ENCODE measurements at regions not wholly inside any gene's neighbourhood (a gene's known extent, or its start where the extent isn't known, plus 50 kb on each side); places are given as distances from the start of the nearest gene placed in this dataset.

DNA sequence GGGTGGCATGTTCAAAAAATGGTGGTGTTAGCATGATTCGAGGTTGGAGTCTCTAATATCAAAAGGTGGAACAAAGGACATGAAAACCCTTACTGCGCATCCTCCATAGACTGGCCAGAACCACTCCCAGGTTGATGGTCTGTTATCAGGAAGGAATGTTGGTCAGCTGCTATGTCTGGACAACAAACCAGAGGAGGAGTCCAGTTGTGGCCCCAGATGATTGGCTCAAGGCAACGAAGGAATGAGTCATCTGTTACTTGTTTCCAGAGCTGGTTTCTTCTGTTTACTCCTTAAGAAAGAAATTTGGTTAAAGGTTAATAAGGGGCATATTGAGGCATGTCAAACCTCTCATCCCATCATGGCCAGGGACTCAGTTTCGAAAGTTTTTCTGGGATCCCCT lies 56.8 kb upstream of the GRIA4 start:
- BruUV-seq (replicated peaks): no TSS peak
- no peaks in the 10 kb centered on the region for H3K79me2 ChIP-seq (ENCODE audit: insufficient read depth, low read depth, low read length)
- TF ChIP-seq CTCF (conservative IDR thresholded peaks at IDR 0.05; ENCODE audit: low read length) (no peak), EZH2phosphoT487 (IDR thresholded peaks at IDR 0.05; ENCODE audit: borderline replicate concordance, low read depth, low read length) (no peak)
- no peak overlapping the region for H2AFZ ChIP-seq (ENCODE audit: low read length)
- no peaks in the 10 kb centered on the region for H3K9me3 ChIP-seq (ENCODE audit: low read length)
- no peaks in the 10 kb centered on the region for H3K9me2 ChIP-seq (ENCODE audit: insufficient read depth, low read length)
- intact Hi-C loops (cut with micrococcal nuclease; ENCODE audit: unreplicated experiment): no loop called here
- no peaks in the 10 kb centered on the region for H4K20me1 ChIP-seq (ENCODE audit: insufficient read depth, low read length)
- CTCF ChIA-PET (ENCODE audit: unreplicated experiment): no interaction called here
- H3K27ac ChIP-seq (ENCODE audit: low read depth, low read length, poor library complexity, severe bottlenecking): no peak overlapping the region
- H3K4me1 ChIP-seq (ENCODE audit: insufficient read depth, low read length, poor library complexity, severe bottlenecking): no peaks in the 10 kb centered on the region
- no peak overlapping the region for H3K4me3 ChIP-seq (ENCODE audit: low read depth, low read length, poor library complexity, severe bottlenecking)
- no peak for DNase-seq (ENCODE audit: low spot score)
- H3K4me2 ChIP-seq (ENCODE audit: low read length): no peak overlapping the region
- POLR2A ChIA-PET: no interaction called here
- no peaks in the 10 kb centered on the region for H3K36me3 ChIP-seq (ENCODE audit: insufficient read depth, low read length)

GRCh38 chr11:105548359-105548758 lies 61.5 kb upstream of the GRIA4 start:
- Histone ChIP-seq H3K79me2 (ENCODE audit: insufficient read depth, low read depth, low read length) (no peaks in the 10 kb centered on the region), H3K27ac (ENCODE audit: low read depth, low read length, poor library complexity, severe bottlenecking) (no peak overlapping the region), H3K4me3 (ENCODE audit: low read depth, low read length, poor library complexity, severe bottlenecking) (no peak overlapping the region), H3K4me1 (ENCODE audit: insufficient read depth, low read length, poor library complexity, severe bottlenecking) (no peaks in the 10 kb centered on the region), H3K9me3 (ENCODE audit: low read length) (no peaks in the 10 kb centered on the region), H3K4me2 (ENCODE audit: low read length) (no peak overlapping the region), H4K20me1 (ENCODE audit: insufficient read depth, low read length) (no peaks in the 10 kb centered on the region), H2AFZ (ENCODE audit: low read length) (no peak overlapping the region), H3K9me2 (ENCODE audit: insufficient read depth, low read length) (no peaks in the 10 kb centered on the region), H3K36me3 (ENCODE audit: insufficient read depth, low read length) (no peaks in the 10 kb centered on the region)
- POLR2A ChIA-PET: no interaction called here
- no TSS peak for BruUV-seq (replicated peaks)
- intact Hi-C loops (cut with micrococcal nuclease; ENCODE audit: unreplicated experiment): no loop called here
- no peak for DNase-seq (ENCODE audit: low spot score)
- TF ChIP-seq CTCF (conservative IDR thresholded peaks at IDR 0.05; ENCODE audit: low read length) (no peak), EZH2phosphoT487 (IDR thresholded peaks at IDR 0.05; ENCODE audit: borderline replicate concordance, low read depth, low read length) (no peak)
- CTCF ChIA-PET (ENCODE audit: unreplicated experiment): no interaction called here

DNA sequence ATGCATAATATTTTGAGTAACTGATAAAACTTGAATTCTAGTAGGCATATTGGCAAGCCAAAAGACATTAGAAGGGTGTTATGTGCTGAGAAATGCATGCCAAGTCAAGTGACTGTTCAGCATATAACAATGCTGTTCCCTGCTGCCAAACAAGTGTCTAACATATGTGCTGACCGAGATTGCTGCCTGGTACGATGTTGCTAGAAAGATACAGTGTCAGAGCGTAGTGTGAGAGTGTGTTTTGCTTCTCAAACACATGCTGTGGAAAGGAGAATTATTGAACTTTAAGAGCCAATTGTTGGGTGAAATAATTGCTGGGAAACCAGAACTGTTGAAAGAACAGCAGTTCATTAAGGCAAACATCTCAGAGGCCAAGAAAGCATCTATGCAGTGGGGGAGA lies 71.3 kb upstream of the GRIA4 start:
- Histone ChIP-seq H4K20me1 (ENCODE audit: insufficient read depth, low read length) (no peaks in the 10 kb centered on the region), H3K9me3 (ENCODE audit: low read length) (no peaks in the 10 kb centered on the region), H3K4me3 (ENCODE audit: low read depth, low read length, poor library complexity, severe bottlenecking) (no peak overlapping the region), H3K36me3 (ENCODE audit: insufficient read depth, low read length) (no peaks in the 10 kb centered on the region), H3K9me2 (ENCODE audit: insufficient read depth, low read length) (no peaks in the 10 kb centered on the region), H3K27ac (ENCODE audit: low read depth, low read length, poor library complexity, severe bottlenecking) (no peak overlapping the region), H3K4me1 (ENCODE audit: insufficient read depth, low read length, poor library complexity, severe bottlenecking) (no peaks in the 10 kb centered on the region), H3K4me2 (ENCODE audit: low read length) (no peak overlapping the region), H3K79me2 (ENCODE audit: insufficient read depth, low read depth, low read length) (no peaks in the 10 kb centered on the region), H2AFZ (ENCODE audit: low read length) (no peak overlapping the region)
- no peak for DNase-seq (ENCODE audit: low spot score)
- BruUV-seq (replicated peaks): no TSS peak
- TF ChIP-seq EZH2phosphoT487 (IDR thresholded peaks at IDR 0.05; ENCODE audit: borderline replicate concordance, low read depth, low read length): no peak
- TF ChIP-seq CTCF (conservative IDR thresholded peaks at IDR 0.05; ENCODE audit: low read length): no peak
- intact Hi-C loops (cut with micrococcal nuclease; ENCODE audit: unreplicated experiment): no loop called here
- POLR2A ChIA-PET: interaction anchor here (0.6 kb wide), 1 partner anchor 1104 kb away, joined by 3 read pairs; no protein-coding TSS in a partner anchor
- CTCF ChIA-PET (ENCODE audit: unreplicated experiment): no interaction called here

Data from OCI-LY7 (cell line).